Stimulated activated CD4-positive, alpha-beta T cell treated with anti-CD3 and anti-CD28 coated beads, TNF-alpha, amount 100 ng/mL, for 48 hours (primary cell): ENCODE measurements at regions not wholly inside any gene's neighbourhood (a gene's known extent, or its start where the extent isn't known, plus 50 kb on each side); places are given as distances from the start of the nearest gene placed in this dataset.

Source experiments
- DNase-seq, 3 donors: peaks; one replicate each; pipeline ENCODE4 v3.0.0-alpha.2; 2020; ENCODE audit warnings: low read depth in 3 of 3

GRCh38 chr4:158008551-158009218 is 164.1 kb downstream of the GASK1B start:
- DNase-seq, result no peak

GRCh38 chr4:158007566-158007965 is 165.3 kb downstream of the GASK1B start:
- DNase-seq, result no peak

GRCh38 chr4:158006990-158007389 is 165.8 kb downstream of the GASK1B start:
- no peak for DNase-seq

GRCh38 chr4:158005021-158005420 is 167.8 kb downstream of the GASK1B start:
- no peak for DNase-seq

GRCh38 chr4:158004101-158004500 is 168.7 kb downstream of the GASK1B start:
- DNase-seq, result no peak

DNA sequence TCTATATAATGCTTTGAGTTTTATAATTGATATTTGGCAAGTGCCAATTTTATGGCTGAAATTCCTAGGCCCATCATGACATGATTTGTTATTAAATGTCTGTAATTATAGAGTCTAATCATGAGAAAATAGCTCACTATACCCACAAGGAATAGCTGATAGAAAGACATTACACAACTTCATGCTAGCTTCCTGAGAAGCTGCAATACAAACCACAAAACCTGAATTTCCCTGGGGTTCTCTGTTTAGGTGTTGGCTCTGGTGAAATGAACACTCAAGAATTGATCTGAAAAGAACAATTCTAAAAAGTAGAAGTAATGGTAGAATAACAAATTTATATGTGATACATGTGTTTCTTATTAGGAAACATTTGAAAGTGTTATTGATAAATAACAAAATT is 169.6 kb downstream of the GASK1B start:
- DNase-seq, result no peak

DNA sequence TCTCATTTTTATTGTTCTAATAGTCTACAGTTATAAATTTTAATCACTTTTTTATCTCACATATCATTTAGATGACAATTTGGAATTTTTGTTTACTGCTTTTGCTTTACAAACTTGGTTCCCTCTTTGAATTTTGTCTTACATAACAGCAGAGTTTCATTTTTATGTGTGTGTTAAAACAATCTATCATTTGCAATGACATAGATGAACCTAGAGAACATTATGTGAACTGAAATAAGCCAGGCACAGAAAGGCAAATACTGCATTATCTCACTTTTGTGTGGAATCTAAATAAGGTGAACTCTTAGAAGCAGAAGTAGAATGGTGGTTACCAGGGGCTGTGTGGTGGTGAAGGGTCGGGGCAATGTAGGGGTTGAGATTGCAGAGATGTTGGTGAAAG is 170.7 kb downstream of the GASK1B start:
- no peak for DNase-seq

GRCh38 chr4:158001756-158002155 is 171.1 kb downstream of the GASK1B start:
- DNase-seq, result no peak

- DNase-seq, result no peak
Observed at GRCh38 chr4:157999723-158000122, 173.1 kb downstream of the GASK1B start.

DNA sequence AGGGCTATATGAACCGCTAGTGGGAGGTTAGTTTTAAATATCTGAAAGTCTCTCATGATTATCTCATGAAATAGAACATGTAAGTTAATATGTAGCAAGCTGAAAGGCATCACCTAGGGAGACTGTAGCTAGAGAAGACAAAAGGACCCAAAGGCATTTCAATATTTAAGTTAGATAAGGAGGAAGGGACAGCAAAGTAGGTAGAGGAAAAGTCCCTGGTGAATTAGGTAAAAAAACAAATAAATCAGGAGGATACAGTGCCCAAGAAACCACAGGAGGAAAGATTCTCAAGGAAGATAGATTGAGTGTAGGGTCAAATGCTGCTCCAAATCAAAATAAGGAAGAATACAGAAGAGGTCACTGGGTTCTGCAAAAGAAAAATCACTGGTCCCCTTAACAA is 175.5 kb downstream of the GASK1B start:
- DNase-seq, result no peak

DNA sequence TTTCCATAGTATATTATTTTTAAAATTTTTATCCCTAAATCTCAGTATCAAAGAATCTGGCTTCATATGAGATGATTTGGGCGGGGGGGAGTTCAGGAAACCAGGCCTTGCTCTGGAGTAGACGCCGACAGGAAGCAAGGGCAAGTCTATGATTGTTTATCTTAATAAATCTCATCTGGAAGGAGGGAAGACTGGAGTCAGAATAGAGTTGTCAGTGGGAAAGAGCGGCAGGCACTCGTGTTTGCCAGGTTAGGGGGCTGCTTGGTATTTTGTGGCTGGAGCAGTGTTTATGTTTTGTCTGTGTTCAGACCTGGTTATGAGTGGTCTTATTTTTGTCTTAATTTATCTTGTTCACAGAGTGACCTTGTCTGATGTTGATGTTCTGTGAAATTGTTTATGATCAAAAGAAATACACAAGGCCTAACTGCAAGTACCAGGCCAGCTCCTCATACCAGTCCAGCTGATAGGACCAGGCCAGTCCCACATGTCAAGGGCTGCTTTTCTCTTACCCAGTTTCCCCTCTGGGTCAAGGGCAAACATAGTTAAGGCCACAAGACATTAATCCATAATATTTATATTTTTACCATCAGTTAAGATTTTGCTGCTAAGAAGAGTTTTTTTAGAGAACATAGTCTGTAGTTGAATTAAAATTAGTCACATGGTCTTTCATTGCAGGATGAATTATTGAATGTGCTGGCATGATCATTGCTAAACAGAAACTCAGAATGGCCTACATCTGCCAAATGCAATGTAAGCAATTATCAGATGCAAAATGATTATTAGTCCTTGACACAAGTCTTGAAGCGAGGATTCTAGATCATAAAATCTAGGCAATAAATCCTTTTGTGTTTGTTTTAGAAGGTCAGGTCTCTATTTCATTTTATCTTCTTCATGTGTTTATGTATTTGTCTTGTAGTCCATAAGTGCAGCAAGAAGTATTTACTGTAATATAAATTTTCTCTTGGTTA is 176.5 kb downstream of the GASK1B start:
- DNase-seq, result no peak

GRCh38 chr4:157994863-157995262 is 178.0 kb downstream of the GASK1B start:
- no peak for DNase-seq

- DNase-seq, result no peak
Observed at GRCh38 chr4:157992948-157993839, 179.6 kb downstream of the GASK1B start.

GRCh38 chr4:157992038-157992705 is 180.7 kb downstream of the GASK1B start:
- peak in 2 of 3 donors; percentile 1 to 35 for DNase-seq

DNA sequence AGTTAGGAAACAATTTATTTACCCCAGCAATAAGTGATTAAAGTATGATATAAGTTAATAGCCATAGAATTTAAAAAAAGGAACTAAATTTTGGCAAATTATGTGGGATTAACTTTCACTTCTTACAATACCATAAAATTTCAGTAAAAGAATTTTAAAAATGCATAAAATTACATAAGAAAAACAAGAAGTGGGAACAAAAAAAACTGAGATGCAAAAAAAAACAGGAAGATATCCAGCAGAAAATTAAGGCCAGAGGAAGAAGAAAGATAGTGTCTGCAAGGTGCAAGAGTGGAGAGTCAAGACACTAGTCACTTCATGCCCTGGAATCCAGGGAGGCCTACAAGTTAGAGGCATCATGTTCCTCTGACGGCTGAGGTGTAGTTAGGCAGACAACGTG is 184.2 kb downstream of the GASK1B start:
- DNase-seq, result no peak

DNA sequence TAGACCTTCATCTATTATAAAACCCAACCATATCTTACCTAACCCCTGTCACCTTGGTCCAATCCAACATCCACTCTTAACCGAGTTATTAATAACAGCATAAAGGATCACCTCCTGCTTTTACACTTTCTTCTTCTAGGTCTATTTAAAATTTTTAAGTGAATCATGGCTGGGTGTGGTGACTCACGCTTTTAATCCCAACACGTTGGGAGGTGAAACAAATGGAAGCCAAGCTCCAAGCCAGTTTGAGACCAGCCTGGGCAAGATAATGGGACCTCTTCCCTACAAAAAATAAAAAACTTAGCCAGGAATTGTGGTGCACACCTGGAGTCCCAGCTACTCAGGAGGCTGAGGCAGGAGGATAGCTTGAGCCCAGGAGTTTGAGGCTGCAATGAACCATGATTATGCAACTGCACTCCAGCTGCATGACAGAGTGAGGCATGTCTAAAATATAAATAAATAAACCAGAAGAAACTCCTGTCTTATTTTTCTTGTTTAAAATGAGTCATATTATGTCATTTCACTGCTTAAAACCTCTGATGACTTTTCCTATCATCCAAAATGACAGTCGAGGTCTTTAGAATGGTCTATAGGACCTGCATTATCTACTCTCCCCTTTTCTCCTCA is 188.4 kb downstream of the GASK1B start:
- DNase-seq, result no peak

- DNase-seq, result no peak
Observed at GRCh38 chr4:157983300-157983699, 189.5 kb downstream of the GASK1B start.

DNA sequence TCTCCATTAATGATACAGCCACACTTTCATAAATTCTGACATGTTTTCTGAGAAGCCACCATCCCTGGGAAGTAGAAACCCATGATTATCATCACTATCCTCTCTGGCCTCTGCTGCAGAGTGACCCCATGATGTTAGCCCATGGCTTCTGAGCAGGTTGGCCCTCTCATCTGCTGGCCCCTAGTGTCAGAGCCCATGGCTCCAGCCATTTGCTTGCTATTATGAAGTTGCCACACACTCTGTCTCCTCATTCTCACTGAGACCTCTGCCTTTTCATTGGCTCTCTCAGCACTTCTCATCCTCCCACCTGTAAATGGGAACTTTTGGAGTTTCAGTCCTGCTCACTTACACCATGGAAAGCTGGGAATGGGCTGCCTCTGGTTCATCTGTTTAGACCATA is 192.7 kb downstream of the GASK1B start:
- no peak for DNase-seq

DNA sequence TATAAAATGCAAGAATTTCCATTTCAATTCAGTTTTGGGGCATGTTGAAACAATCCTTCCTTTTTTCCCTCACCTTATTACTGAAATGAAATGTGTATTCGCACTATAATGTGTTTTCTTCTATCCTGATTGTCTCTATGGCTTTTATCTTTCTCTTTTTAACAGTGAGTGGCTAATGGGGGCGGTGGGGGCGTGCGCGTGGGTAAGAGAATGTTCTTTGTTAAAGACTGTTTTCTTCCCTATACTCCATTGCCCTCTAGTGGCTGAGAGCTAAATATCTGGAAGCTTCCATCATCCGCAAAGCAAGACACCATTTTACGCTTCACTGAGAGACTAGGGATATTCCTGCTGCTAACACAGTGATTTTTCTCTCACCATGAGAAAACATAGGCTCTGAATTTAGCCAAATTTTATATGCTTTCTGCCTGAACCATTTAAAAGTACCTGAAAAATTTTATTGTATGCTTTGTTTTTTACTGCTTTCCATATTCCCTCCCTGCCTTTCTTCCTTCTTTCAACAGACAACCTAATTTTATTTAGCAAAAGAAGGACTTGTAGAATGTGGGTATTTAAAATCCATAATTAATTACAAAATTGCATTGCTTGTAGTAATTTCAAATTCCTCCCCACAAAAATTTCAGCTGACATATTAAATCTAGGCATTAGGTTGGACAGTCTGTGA is 194.0 kb downstream of the GASK1B start:
- DNase-seq, result peak in 1 of 3 donors; percentile 1

DNA sequence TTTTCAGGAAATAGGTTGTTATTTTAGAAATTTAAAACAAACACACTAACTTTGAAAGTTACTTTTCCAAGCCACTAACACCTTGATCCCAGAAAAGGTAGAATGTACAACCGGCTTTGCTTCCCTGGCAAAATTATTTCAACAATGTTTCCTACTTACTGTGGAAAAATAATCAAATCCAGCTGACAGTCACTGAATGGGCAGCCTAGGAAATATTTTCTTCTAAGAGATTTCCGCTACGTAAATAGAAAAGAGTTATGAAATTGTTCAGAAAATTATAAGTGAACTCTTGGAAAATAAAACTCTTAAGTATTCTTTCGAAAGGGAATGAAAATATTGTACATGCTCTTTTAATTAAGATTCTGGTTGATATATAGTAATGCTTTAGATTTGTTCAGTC is 195.7 kb downstream of the GASK1B start:
- DNase-seq, result no peak
